ENCODE measurements at regions not wholly inside any gene's neighbourhood (a gene's known extent, or its start where the extent isn't known, plus 50 kb on each side); places are given as distances from the start of the nearest gene placed in this dataset.
"Not testable (repeated sequence)": the region's sequence is repeated elsewhere in the genome, so short reads cannot be mapped to it uniquely, and the experiment has no call there.

DNA sequence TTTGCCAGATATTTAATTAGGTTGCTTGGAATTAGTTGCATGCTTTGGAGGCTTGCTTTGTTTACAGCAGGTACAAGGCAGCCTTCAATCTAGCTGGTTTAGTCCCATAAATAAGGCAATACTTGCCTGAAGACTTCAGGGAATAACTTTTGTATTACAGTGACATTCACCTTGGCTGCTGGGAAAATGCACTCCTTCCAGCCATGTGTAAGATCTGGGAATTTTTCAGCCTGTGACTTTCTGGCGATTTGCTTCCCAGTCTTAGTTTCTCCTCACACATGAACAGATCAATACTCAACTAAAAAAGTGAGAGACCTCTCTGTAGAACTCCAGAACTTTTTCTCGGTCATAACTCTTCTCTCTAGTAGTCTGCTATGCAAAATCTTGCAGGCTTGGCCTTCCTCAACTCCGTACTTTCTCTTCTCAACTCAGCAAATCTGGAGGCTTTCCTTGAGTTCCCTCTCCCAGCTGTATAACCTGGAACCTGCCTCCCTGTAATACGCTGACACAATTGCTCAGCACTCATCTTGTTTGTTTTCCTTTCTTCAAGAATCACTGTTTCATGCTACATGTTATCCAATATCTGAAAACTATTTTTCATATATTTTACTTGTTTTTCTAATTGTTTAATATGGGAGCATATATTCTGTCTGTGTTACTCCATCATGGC, 173.0 kb downstream of the MSX2 start:
- Mint-ChIP-seq H3K4me1 (no peaks in the 10 kb centered on the region), H3K27ac (no peak overlapping the region), H3K27me3 (no peaks in the 10 kb centered on the region)

GRCh38 chr5:174895360-174895759, 171.0 kb downstream of the MSX2 start:
- H3K4me1 Mint-ChIP-seq, result no peaks in the 10 kb centered on the region
- H3K27ac Mint-ChIP-seq, result no peak overlapping the region
- no peaks in the 10 kb centered on the region for H3K27me3 Mint-ChIP-seq
- H3K9me3 Mint-ChIP-seq, result peaks cover 6% of the 10 kb centered on the region
- no peaks in the 10 kb centered on the region for H3K36me3 Mint-ChIP-seq
- no peak for ATAC-seq
- no peak overlapping the region for H3K4me3 Mint-ChIP-seq

More for the DNA sequence above, 173.0 kb downstream of the MSX2 start:
- H3K9me3 Mint-ChIP-seq, result peaks cover 2% of the 10 kb centered on the region
- no peaks in the 10 kb centered on the region for H3K36me3 Mint-ChIP-seq
- no peak for ATAC-seq
- H3K4me3 Mint-ChIP-seq, result no peak overlapping the region

DNA sequence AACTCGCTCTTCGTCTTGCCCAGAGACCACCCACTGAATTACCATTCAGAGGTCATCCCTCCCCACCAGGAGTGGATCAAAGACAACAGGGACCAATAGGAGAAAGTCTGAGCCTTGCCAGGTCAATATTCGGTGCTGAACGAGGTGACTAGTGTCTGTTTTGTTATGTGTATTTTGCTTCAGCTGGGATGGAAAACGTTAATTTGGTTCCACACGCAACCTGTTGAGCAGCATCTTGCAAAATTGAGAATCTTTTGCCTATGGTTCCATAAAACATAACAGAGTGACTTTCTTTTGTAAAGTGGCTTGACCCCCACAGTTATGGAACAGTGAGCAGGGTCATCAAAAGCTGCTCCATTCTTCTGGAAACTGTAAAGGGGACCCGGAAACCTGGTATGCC, 168.4 kb downstream of the MSX2 start:
- Mint-ChIP-seq H3K36me3 (no peaks in the 10 kb centered on the region), H3K27me3 (no peaks in the 10 kb centered on the region), H3K27ac (no peak overlapping the region), H3K4me3 (no peak overlapping the region), H3K4me1 (no peaks in the 10 kb centered on the region), H3K9me3 (peaks cover 6% of the 10 kb centered on the region)
- no peak for ATAC-seq

GRCh38 chr5:174880412-174881200, 156.2 kb downstream of the MSX2 start:
- not testable (repeated sequence) for H3K27ac Mint-ChIP-seq, ATAC-seq, H3K36me3 Mint-ChIP-seq, H3K4me1 Mint-ChIP-seq, H3K4me3 Mint-ChIP-seq, H3K27me3 Mint-ChIP-seq, H3K9me3 Mint-ChIP-seq

DNA sequence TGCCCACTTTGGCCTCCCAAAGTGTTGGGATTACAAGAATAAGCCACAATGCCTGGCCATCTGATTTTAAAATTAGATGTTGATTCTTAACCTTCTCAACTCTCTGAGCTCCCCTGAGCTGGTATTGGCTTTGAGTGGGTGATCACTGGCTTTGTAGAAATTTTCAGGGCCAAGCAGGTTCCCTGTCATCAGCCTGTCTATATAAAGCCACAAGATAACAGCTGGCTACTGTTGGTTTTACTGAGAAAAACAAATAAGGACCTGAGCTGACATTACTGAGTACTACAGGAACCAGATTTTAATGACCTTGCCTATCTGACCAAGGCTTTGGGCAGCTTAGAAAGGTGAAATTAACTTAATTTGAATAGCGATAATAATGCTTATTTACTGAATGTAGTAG, 153.6 kb downstream of the MSX2 start:
- no peaks in the 10 kb centered on the region for H3K27me3 Mint-ChIP-seq
- peaks cover 5% of the 10 kb centered on the region for H3K9me3 Mint-ChIP-seq
- no peaks in the 10 kb centered on the region for H3K36me3 Mint-ChIP-seq
- H3K27ac Mint-ChIP-seq, result no peak overlapping the region
- H3K4me3 Mint-ChIP-seq, result no peak overlapping the region
- no peak for ATAC-seq
- H3K4me1 Mint-ChIP-seq, result no peaks in the 10 kb centered on the region

- H3K27ac Mint-ChIP-seq, result no peak overlapping the region
- no peaks in the 10 kb centered on the region for H3K36me3 Mint-ChIP-seq
- H3K9me3 Mint-ChIP-seq, result peaks cover 6% of the 10 kb centered on the region
- ATAC-seq, result no peak
- H3K4me3 Mint-ChIP-seq, result no peak overlapping the region
- no peaks in the 10 kb centered on the region for H3K4me1 Mint-ChIP-seq
- no peaks in the 10 kb centered on the region for H3K27me3 Mint-ChIP-seq
Measured at GRCh38 chr5:174872271-174872670, 147.9 kb downstream of the MSX2 start.

DNA sequence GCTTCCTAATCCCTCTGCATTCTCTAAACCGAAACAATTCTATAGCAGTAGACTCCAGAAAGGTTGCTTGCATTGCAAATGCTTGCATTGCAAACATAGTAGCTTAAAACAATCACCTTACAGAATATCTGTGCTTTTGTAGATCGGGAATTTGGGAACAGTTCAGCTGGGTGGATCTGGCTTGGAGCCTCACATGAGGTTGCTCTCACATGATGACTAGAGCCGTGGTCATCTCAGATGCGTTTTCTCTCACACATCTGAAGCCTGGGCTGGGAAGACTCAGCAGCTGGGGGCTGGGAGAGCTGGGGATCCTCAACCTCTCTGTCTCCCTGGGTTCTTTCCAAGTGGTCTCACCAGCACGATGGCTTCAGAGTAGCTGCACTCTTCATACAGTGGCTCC, 127.8 kb downstream of the MSX2 start:
- H3K4me3 Mint-ChIP-seq, result no peak overlapping the region
- ATAC-seq, result no peak
- no peak overlapping the region for H3K27ac Mint-ChIP-seq
- no peaks in the 10 kb centered on the region for H3K36me3 Mint-ChIP-seq
- H3K4me1 Mint-ChIP-seq, result no peaks in the 10 kb centered on the region
- peaks cover 3% of the 10 kb centered on the region for H3K9me3 Mint-ChIP-seq
- no peaks in the 10 kb centered on the region for H3K27me3 Mint-ChIP-seq

GRCh38 chr5:174850565-174851169, 126.3 kb downstream of the MSX2 start:
- ATAC-seq, result no peak
- Mint-ChIP-seq H3K36me3 (no peaks in the 10 kb centered on the region), H3K27ac (no peak overlapping the region), H3K4me1 (no peaks in the 10 kb centered on the region), H3K9me3 (peaks cover 3% of the 10 kb centered on the region), H3K4me3 (no peak overlapping the region), H3K27me3 (no peaks in the 10 kb centered on the region)

DNA sequence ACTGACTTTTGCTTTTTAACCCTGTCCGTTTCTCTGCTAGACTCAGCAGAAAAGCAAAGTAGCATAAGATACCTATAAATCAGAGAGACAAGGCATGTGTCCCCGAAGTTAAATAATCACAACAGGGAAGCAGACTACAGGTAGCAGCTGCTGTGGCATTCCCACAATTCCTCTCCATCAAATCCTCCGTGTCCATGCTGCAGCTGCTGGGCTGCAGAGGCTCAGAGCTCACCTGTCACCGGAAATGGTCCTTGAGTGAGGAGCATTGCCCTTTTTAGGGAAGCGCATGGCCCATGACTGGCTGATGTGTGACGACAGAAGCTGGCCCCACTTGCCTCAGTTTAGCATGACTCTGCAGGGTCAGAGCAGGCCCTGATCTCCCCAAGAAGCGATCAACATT, 125.0 kb downstream of the MSX2 start:
- H3K4me3 Mint-ChIP-seq, result no peak overlapping the region
- H3K36me3 Mint-ChIP-seq, result no peaks in the 10 kb centered on the region
- H3K9me3 Mint-ChIP-seq, result peaks cover 3% of the 10 kb centered on the region
- no peak overlapping the region for H3K27ac Mint-ChIP-seq
- no peak for ATAC-seq
- H3K4me1 Mint-ChIP-seq, result no peaks in the 10 kb centered on the region
- H3K27me3 Mint-ChIP-seq, result no peaks in the 10 kb centered on the region

- Mint-ChIP-seq H3K4me3 (no peak overlapping the region), H3K4me1 (no peaks in the 10 kb centered on the region), H3K9me3 (peaks cover 3% of the 10 kb centered on the region), H3K27me3 (peaks cover 8% of the 10 kb centered on the region), H3K36me3 (no peaks in the 10 kb centered on the region), H3K27ac (no peak overlapping the region)
- ATAC-seq, result peak; percentile 26
Measured at GRCh38 chr5:174844971-174845370, 120.6 kb downstream of the MSX2 start.

DNA sequence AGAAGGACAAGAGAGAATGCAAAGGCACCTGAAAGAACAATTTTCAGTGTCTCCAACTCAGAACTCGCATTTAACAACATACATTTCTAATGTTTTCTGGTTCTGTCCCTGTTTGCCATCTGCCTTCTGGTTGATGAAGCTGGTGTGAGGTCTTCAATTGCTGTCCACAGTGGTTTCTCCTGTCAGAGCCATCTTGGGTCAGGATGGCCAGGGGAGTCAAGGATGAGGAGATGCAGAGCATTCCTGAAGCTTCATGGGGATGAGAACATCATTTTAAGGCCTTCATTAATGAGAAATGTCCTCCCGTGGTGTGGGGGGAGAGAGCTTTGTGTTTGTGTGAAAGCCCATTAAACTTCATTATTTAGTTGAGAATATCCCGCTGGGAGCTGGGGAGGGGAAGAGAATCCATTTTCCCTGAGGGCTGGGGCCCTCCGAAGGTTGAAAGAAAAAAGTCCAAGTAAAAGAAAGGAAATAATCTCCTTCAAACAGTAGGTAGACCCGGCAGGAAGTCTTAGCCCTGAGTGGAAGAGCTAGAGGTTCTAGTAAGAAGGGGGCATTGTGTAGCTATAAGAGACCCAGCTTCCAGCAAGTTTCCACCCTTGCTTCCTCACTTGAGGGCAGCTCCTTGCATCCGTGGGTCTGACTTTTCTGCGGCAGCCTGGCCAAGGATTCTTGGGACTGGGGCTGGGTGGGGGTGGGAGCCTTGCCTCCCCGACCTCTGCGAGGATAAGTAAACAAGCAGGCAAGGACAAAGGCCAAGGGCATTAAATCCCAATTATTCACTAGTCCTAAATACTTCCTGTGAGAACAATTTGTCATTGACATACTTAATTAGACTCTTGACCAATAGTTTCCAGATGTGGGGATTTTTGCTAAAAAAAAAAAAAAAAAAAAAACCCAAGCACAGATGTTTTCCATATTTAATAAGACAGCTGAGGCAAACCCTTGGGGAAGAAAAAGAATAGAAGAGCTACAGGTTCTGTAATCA, 119.2 kb downstream of the MSX2 start:
- H3K27me3 Mint-ChIP-seq, result peaks cover 15% of the 10 kb centered on the region
- H3K9me3 Mint-ChIP-seq, result peaks cover 3% of the 10 kb centered on the region
- ATAC-seq, result no peak
- no peak overlapping the region for H3K4me3 Mint-ChIP-seq
- no peaks in the 10 kb centered on the region for H3K36me3 Mint-ChIP-seq
- H3K27ac Mint-ChIP-seq, result no peak overlapping the region
- no peaks in the 10 kb centered on the region for H3K4me1 Mint-ChIP-seq

DNA sequence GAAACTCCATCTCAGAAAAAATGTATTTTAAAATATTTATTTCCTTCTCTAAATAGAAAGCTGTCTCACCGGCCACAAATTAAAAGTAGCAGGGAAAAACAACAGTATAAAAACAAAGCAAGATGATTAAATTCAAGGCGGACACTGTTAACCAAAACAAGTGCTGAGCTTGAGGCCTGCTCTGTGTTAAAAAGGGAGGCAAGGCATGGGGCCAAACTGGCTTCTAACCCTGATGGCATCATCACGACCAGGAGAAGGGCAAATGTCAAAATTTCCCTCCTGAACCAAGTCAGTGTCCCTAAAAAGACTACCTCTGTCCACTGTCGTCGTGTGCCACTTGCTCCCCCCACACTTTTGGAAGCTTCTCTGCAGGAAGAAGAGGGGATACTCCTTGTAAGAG, 116.1 kb downstream of the MSX2 start:
- H3K36me3 Mint-ChIP-seq, result no peaks in the 10 kb centered on the region
- H3K4me3 Mint-ChIP-seq, result no peak overlapping the region
- H3K27ac Mint-ChIP-seq, result no peak overlapping the region
- peaks cover 17% of the 10 kb centered on the region for H3K27me3 Mint-ChIP-seq
- no peaks in the 10 kb centered on the region for H3K9me3 Mint-ChIP-seq
- no peaks in the 10 kb centered on the region for H3K4me1 Mint-ChIP-seq
- no peak for ATAC-seq

- H3K4me3 Mint-ChIP-seq, result no peak overlapping the region
- peaks cover 17% of the 10 kb centered on the region for H3K27me3 Mint-ChIP-seq
- no peak for ATAC-seq
- H3K4me1 Mint-ChIP-seq, result no peaks in the 10 kb centered on the region
- no peaks in the 10 kb centered on the region for H3K36me3 Mint-ChIP-seq
- H3K9me3 Mint-ChIP-seq, result no peaks in the 10 kb centered on the region
- no peak overlapping the region for H3K27ac Mint-ChIP-seq
Measured at GRCh38 chr5:174839196-174839595, 114.8 kb downstream of the MSX2 start.

DNA sequence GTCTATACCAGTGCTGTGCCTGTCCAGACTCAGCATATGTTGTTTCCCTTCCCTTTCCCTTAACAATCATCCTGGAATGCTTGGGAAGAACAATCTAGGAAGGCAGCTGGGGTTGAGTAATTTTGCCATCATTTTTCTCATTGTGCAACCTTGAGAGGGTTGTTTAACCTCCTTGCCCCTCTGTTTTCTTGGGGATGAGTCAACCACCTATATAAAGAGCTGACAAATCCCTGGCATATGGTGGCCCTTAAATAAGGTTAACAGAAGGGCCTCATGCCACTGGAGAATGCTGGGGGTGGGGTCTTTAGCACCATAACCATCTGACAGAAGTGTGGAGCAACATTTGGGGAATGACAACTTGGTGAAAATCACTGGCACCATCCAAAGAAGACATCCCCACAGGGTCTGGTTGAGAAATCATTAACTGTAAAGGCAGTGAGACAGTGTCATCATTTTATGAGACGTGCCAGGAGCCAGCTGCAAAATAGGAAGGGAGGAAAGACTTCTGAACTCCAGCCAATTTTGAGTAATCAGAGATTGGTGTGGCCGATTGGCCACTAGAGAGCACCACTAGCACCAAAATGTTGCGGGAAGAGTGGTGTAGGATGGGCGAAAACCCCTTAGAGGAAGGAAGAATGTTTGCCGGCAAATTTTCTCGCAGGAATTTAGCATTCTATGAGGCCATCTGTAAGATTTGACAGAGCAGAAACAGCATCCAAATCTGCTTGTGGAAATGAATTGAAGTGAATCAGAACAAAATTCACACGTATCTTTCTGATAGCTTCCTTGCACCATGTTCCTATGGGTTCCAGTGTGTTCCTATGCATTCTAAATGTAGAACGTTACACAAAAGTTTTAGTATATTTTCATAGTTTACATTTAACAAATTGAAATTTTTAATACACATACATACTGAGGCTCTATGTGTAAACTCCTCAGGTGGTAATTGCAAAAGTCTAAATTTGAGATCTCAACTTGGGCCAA, 113.8 kb downstream of the MSX2 start:
- peaks cover 17% of the 10 kb centered on the region for H3K27me3 Mint-ChIP-seq
- no peak for ATAC-seq
- no peak overlapping the region for H3K4me3 Mint-ChIP-seq

More for the DNA sequence above, 113.8 kb downstream of the MSX2 start:
- Mint-ChIP-seq H3K27ac (no peak overlapping the region), H3K36me3 (no peaks in the 10 kb centered on the region), H3K4me1 (no peaks in the 10 kb centered on the region), H3K9me3 (no peaks in the 10 kb centered on the region)
